ENCODE measurements at regions not wholly inside any gene's neighbourhood (a gene's known extent, or its start where the extent isn't known, plus 50 kb on each side); places are given as distances from the start of the nearest gene placed in this dataset.

DNA sequence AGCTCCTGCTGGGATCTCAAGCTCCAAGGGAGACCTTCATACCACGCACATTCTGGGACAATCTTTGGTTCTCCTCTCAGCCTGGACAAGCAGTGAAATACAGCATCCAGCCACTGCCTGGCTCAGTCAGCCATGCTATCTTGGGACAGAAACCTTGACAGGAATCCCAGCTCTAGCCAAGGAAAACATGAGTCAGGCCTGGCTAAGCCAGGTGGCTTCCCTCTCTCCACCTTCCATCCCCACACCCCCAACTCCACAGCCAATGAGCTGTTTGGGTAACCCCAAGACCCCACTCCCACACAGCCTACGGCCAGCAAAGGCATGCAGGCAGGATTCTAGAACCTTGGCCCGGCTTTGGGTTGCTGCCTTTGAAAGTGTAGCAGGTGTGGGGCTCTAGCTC, 64.9 kb downstream of the MCFD2 start:
- intact Hi-C loops (cut with micrococcal nuclease; ENCODE audit: unreplicated experiment): no loop called here
- no TSS peak for BruUV-seq (replicated peaks)
- Histone ChIP-seq H3K4me1 (ENCODE audit: insufficient read depth, low read length, poor library complexity, severe bottlenecking) (peaks cover 43% of the 10 kb centered on the region), H3K27ac (ENCODE audit: low read depth, low read length, poor library complexity, severe bottlenecking) (no peak overlapping the region), H3K27me3 (replicated peaks; ENCODE audit: insufficient read depth, low read depth, low read length, poor library complexity) (no peaks in the 10 kb centered on the region), H3K36me3 (ENCODE audit: insufficient read depth, low read length, poor library complexity, severe bottlenecking) (no peaks in the 10 kb centered on the region), H3K9me3 (ENCODE audit: low read depth, low read length, poor library complexity, severe bottlenecking) (no peaks in the 10 kb centered on the region), H3K4me3 (ENCODE audit: low read depth, low read length, poor library complexity, severe bottlenecking) (no peak overlapping the region)
- TF ChIP-seq, protein P1, sequence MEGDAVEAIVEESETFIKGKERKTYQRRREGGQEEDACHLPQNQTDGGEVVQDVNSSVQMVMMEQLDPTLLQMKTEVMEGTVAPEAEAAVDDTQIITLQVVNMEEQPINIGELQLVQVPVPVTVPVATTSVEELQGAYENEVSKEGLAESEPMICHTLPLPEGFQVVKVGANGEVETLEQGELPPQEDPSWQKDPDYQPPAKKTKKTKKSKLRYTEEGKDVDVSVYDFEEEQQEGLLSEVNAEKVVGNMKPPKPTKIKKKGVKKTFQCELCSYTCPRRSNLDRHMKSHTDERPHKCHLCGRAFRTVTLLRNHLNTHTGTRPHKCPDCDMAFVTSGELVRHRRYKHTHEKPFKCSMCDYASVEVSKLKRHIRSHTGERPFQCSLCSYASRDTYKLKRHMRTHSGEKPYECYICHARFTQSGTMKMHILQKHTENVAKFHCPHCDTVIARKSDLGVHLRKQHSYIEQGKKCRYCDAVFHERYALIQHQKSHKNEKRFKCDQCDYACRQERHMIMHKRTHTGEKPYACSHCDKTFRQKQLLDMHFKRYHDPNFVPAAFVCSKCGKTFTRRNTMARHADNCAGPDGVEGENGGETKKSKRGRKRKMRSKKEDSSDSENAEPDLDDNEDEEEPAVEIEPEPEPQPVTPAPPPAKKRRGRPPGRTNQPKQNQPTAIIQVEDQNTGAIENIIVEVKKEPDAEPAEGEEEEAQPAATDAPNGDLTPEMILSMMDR (conservative IDR thresholded peaks at IDR 0.05; ENCODE audit: low read depth, low read length): no peak
- no peak for TF ChIP-seq EZH2 (IDR thresholded peaks at IDR 0.05; ENCODE audit: borderline replicate concordance, low read depth, low read length, poor library complexity, severe bottlenecking)
- DNase-seq (ENCODE audit: low spot score): no peak
- POLR2A ChIA-PET (ENCODE audit: low non-redundant PET): no interaction called here
- CTCF ChIA-PET: no interaction called here

DNA sequence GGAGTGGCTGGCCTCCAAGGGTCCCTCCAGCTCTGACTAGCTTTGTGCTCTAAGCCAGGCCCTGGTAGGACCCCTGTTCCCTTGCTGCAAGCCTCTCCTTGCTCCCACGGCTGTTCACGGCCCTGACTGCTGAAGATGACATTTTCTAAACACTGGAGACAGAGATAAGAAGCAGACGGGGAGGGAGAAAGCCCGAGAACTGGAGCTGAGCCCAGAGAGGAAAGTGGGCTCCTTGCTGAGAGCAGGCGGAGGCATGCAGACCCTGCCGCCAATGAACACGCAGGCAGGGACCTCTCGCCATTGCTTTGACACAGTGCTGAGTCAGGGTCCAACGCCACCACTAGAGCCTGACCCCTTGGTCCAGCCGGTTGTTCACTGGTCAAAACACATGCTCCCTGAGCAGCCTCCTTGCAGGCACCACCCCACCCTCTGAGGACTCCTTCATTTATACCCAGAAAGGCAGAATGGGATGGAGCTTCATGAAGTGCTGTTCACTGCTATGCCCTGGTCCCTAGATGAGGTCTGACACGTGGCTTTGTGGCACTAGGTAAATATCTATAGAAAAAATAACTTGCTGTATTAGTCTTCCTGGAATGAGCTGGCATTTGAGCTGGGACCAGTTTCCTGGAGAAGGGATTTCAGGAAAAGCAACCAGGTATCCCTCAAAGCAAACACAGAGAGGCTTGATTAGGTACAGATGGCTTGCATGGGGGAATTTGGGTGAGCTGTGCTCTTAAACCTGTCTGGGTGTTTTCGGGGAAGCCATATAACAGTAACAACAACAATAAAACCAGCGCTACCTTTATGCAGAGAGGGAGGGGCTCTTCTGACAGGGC, 65.7 kb downstream of the MCFD2 start:
- peak; percentile 59 for DNase-seq (ENCODE audit: low spot score)
- H3K4me3 ChIP-seq (ENCODE audit: low read depth, low read length, poor library complexity, severe bottlenecking): no peak overlapping the region
- ChIA-PET POLR2A (ENCODE audit: low non-redundant PET) (no interaction called here), CTCF (no interaction called here)
- H3K27me3 ChIP-seq (replicated peaks; ENCODE audit: insufficient read depth, low read depth, low read length, poor library complexity): no peaks in the 10 kb centered on the region
- no peaks in the 10 kb centered on the region for H3K36me3 ChIP-seq (ENCODE audit: insufficient read depth, low read length, poor library complexity, severe bottlenecking)
- H3K9me3 ChIP-seq (ENCODE audit: low read depth, low read length, poor library complexity, severe bottlenecking): no peaks in the 10 kb centered on the region
- intact Hi-C loops (cut with micrococcal nuclease; ENCODE audit: unreplicated experiment): no loop called here
- TF ChIP-seq EZH2 (IDR thresholded peaks at IDR 0.05; ENCODE audit: borderline replicate concordance, low read depth, low read length, poor library complexity, severe bottlenecking): no peak
- TF ChIP-seq, protein P1 (conservative IDR thresholded peaks at IDR 0.05; ENCODE audit: low read depth, low read length): no peak
- H3K4me1 ChIP-seq (ENCODE audit: insufficient read depth, low read length, poor library complexity, severe bottlenecking): peaks cover 38% of the 10 kb centered on the region
- no peak overlapping the region for H3K27ac ChIP-seq (ENCODE audit: low read depth, low read length, poor library complexity, severe bottlenecking)
- no TSS peak for BruUV-seq (replicated peaks)

DNA sequence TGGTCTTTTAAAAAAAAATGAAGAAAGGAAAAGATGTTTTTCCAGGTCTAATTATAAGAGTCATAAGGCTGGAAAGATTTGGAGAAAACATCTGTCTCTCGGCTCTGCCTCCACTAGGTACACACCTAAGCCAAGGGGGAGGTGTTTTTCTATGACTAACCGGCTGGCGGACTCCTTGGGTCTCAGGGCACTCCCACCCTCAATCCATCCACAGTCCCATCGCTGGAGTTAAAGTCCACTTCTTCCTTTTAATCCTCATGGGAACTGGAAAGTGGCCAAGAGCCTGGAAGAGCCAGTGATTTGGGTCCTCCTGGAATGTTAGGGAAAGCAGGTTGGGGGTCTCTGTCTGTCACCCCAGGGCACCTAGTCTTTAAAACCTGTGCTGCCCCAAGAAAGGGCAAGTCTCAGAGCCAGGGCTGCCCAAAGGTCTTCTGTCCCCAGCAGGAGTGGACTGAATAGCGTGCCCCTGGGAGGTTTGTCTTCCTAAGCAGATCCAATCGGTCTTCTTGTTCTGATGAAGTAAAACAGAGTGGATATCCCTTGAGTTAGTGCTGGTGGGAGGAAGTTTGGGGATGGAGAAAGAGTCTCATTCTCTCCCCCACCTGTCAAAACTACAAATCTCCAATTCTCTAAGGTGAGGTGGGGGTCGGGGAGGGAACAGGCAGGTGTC, 66.4 kb downstream of the MCFD2 start:
- H3K4me1 ChIP-seq (ENCODE audit: insufficient read depth, low read length, poor library complexity, severe bottlenecking): peaks cover 38% of the 10 kb centered on the region
- intact Hi-C loops (cut with micrococcal nuclease; ENCODE audit: unreplicated experiment): no loop called here
- ChIA-PET POLR2A (ENCODE audit: low non-redundant PET) (no interaction called here), CTCF (no interaction called here)
- H3K4me3 ChIP-seq (ENCODE audit: low read depth, low read length, poor library complexity, severe bottlenecking): no peak overlapping the region
- no peak for TF ChIP-seq EZH2 (IDR thresholded peaks at IDR 0.05; ENCODE audit: borderline replicate concordance, low read depth, low read length, poor library complexity, severe bottlenecking)
- TF ChIP-seq, protein P1 (conservative IDR thresholded peaks at IDR 0.05; ENCODE audit: low read depth, low read length): no peak
- DNase-seq (ENCODE audit: low spot score): no peak
- no peaks in the 10 kb centered on the region for H3K36me3 ChIP-seq (ENCODE audit: insufficient read depth, low read length, poor library complexity, severe bottlenecking)
- peak overlapping the region; percentile 19 for H3K27ac ChIP-seq (ENCODE audit: low read depth, low read length, poor library complexity, severe bottlenecking)
- H3K9me3 ChIP-seq (ENCODE audit: low read depth, low read length, poor library complexity, severe bottlenecking): no peaks in the 10 kb centered on the region
- no TSS peak for BruUV-seq (replicated peaks)
- H3K27me3 ChIP-seq (replicated peaks; ENCODE audit: insufficient read depth, low read depth, low read length, poor library complexity): no peaks in the 10 kb centered on the region
